ENCODE measurements at regions not wholly inside any gene's neighbourhood (a gene's known extent, or its start where the extent isn't known, plus 50 kb on each side); places are given as distances from the start of the nearest gene placed in this dataset.

DNA sequence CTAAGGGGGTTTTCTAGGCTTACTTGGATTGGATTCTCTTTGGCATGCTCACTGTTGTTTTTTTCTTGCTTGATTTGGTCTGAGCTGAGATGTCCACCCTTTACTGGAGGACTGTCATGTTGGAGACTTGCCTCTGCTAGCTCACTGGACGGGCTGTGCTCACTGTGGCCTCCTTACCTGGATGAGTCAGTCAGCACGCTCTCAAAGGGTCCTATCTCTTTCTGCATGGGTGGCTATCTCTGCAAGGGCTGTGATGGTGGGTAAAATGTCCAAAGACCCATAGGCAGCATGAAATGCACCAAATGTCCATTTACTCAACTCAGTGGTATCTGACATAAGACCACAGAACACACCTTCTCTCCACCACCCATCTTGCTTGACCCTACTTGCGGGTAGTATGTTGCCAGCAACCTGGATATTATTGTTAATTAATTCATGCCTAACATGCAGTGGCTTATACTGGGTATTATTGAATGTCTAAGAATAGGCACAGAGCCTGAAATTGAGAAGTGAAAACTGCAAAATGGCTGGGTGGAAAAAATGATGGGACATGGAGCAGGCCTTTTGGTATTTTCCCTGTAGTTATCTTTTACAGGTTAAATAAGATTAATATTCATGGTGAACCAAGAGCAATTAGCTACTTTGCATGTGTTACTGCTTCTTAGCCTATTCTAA lies 68.9 kb upstream of the TLE1 start:
- no peak overlapping the region for H4K5ac ChIP-seq (ENCODE audit: low read length)
- no peak overlapping the region for H3K4ac ChIP-seq (ENCODE audit: low read depth, low read length)
- no peaks in the 10 kb centered on the region for H3K36me3 ChIP-seq (ENCODE audit: control insufficient read depth, insufficient read depth, low read length)
- no peak overlapping the region for H3K18ac ChIP-seq (ENCODE audit: low read length)
- no CpG with 5 or more reads among the region's 3 CpGs for WGBS (ENCODE audit: extremely low coverage, insufficient coverage, low lambda C conversion rate)
- H3K79me1 ChIP-seq (ENCODE audit: low read length), result no peaks in the 10 kb centered on the region
- H3K4me2 ChIP-seq (ENCODE audit: low read length), result no peak overlapping the region
- H3K9ac ChIP-seq (ENCODE audit: low read length), result no peak overlapping the region
- no peak overlapping the region for H3K27ac ChIP-seq (ENCODE audit: low read depth, low read length)
- H2BK15ac ChIP-seq (replicated peaks; ENCODE audit: low read depth), result no peak overlapping the region
- no peak overlapping the region for H2BK120ac ChIP-seq (ENCODE audit: low read depth, low read length)
- H4K8ac ChIP-seq (ENCODE audit: low read depth, low read length), result no peak overlapping the region
- no peak overlapping the region for H3K4me3 ChIP-seq (ENCODE audit: low read length)
- H3K79me2 ChIP-seq (ENCODE audit: control insufficient read depth, insufficient read depth, low read length), result no peaks in the 10 kb centered on the region
- H3K4me1 ChIP-seq (ENCODE audit: control insufficient read depth, low read depth, low read length), result peaks cover 6% of the 10 kb centered on the region
- no peaks in the 10 kb centered on the region for H3K27me3 ChIP-seq (ENCODE audit: insufficient read depth, low read length, poor library complexity)
- DNase-seq, result no peak
- no peak overlapping the region for H3K56ac ChIP-seq (ENCODE audit: low read length)
- no peak overlapping the region for H2AK5ac ChIP-seq (ENCODE audit: low read length)
- H2BK5ac ChIP-seq (ENCODE audit: low read length), result no peak overlapping the region
- no peak overlapping the region for H3K23ac ChIP-seq (ENCODE audit: low read length)

DNA sequence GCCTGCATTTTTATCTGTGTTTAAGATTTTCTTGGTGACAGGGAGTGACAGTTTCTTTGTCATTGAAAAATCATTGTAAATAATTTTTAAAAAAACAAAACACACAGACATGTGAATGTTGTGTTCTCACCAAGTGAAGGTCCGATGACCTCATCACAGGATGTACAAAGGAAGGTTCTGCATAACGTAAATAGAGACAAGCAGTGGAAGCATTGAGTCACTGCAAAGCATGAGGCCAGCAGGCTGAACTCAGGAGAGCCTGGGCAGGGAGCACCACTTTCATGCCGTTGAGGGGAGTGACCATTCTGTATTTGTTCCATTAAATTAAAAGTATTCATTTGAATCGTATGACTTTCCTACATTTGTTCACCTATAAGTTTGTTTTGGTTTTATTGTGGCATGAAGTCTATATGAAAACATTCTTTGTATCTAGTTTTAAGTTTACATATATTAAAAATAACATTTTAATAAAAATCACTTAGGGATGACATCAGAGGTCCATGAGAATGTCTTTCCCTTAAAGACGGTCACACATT lies 70.4 kb upstream of the TLE1 start:
- no peak overlapping the region for H2AK5ac ChIP-seq (ENCODE audit: low read length)
- no peak overlapping the region for H3K27ac ChIP-seq (ENCODE audit: low read depth, low read length)
- DNase-seq, result peak; percentile 67
- H3K9ac ChIP-seq (ENCODE audit: low read length), result no peak overlapping the region
- H3K79me2 ChIP-seq (ENCODE audit: control insufficient read depth, insufficient read depth, low read length), result no peaks in the 10 kb centered on the region
- peaks cover 6% of the 10 kb centered on the region for H3K4me1 ChIP-seq (ENCODE audit: control insufficient read depth, low read depth, low read length)
- H4K5ac ChIP-seq (ENCODE audit: low read length), result no peak overlapping the region
- H3K79me1 ChIP-seq (ENCODE audit: low read length), result no peaks in the 10 kb centered on the region
- no peak overlapping the region for H2BK120ac ChIP-seq (ENCODE audit: low read depth, low read length)
- H3K27me3 ChIP-seq (ENCODE audit: insufficient read depth, low read length, poor library complexity), result no peaks in the 10 kb centered on the region
- H3K56ac ChIP-seq (ENCODE audit: low read length), result no peak overlapping the region
- H3K23ac ChIP-seq (ENCODE audit: low read length), result no peak overlapping the region
- H2BK5ac ChIP-seq (ENCODE audit: low read length), result no peak overlapping the region
- no peak overlapping the region for H3K4ac ChIP-seq (ENCODE audit: low read depth, low read length)
- H3K36me3 ChIP-seq (ENCODE audit: control insufficient read depth, insufficient read depth, low read length), result no peaks in the 10 kb centered on the region
- H3K4me3 ChIP-seq (ENCODE audit: low read length), result no peak overlapping the region
- no peak overlapping the region for H4K8ac ChIP-seq (ENCODE audit: low read depth, low read length)
- no peak overlapping the region for H3K18ac ChIP-seq (ENCODE audit: low read length)
- H3K4me2 ChIP-seq (ENCODE audit: low read length), result no peak overlapping the region
- WGBS (ENCODE audit: extremely low coverage, insufficient coverage, low lambda C conversion rate), result no CpG with 5 or more reads among the region's 5 CpGs
- no peak overlapping the region for H2BK15ac ChIP-seq (replicated peaks; ENCODE audit: low read depth)

DNA sequence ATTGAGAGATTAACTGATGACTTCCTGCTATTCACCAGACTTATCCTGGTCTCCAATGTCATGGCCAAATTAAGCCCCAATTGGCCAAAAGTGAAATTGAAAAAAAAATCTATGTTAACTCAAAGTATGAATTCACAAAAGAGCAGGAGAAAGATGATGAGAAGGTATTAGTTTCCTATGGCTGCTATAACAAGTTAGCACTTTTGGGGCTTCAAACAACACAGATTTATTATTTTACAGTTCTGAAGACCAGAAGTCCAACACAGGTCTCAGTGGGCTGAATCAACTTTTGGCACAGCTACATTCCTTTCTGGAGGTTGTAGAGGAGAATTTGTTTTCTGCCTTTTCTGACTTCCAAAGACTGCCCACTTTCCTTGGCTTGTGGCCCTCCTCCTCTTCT lies 78.6 kb upstream of the TLE1 start:
- Histone ChIP-seq H3K4ac (ENCODE audit: low read depth, low read length) (no peak overlapping the region), H4K8ac (ENCODE audit: low read depth, low read length) (no peak overlapping the region), H3K4me3 (ENCODE audit: low read length) (no peak overlapping the region), H3K4me2 (ENCODE audit: low read length) (no peak overlapping the region), H3K56ac (ENCODE audit: low read length) (no peak overlapping the region), H2BK120ac (ENCODE audit: low read depth, low read length) (no peak overlapping the region), H3K18ac (ENCODE audit: low read length) (no peak overlapping the region), H4K5ac (ENCODE audit: low read length) (no peak overlapping the region), H3K79me2 (ENCODE audit: control insufficient read depth, insufficient read depth, low read length) (no peaks in the 10 kb centered on the region), H3K27me3 (ENCODE audit: insufficient read depth, low read length, poor library complexity) (no peaks in the 10 kb centered on the region), H3K27ac (ENCODE audit: low read depth, low read length) (no peak overlapping the region), H3K4me1 (ENCODE audit: control insufficient read depth, low read depth, low read length) (peaks cover 2% of the 10 kb centered on the region), H3K79me1 (ENCODE audit: low read length) (no peaks in the 10 kb centered on the region), H3K23ac (ENCODE audit: low read length) (no peak overlapping the region), H2BK5ac (ENCODE audit: low read length) (no peak overlapping the region), H3K36me3 (ENCODE audit: control insufficient read depth, insufficient read depth, low read length) (no peaks in the 10 kb centered on the region), H2BK15ac (replicated peaks; ENCODE audit: low read depth) (no peak overlapping the region), H3K9ac (ENCODE audit: low read length) (no peak overlapping the region), H2AK5ac (ENCODE audit: low read length) (no peak overlapping the region)
- DNase-seq, result no peak

DNA sequence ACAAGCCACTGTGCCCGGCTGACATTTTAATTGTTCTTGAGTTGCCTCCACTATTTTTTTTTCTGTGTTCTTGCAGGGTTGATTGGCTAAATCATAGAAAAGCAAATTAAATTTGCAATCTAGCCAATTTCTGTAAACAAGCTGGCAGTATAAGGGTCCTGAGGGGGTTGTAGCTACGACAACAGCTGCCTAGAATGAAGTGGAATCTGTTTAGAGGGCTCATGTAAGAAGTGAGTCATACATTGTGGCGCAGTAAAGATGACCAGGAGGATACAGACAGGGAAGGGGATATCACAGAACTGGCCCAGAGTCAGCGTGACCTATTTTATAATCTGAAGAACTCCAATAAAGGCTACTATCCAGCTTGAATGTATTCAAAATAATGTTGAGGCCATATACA lies 82.2 kb upstream of the TLE1 start:
- no peak overlapping the region for H4K5ac ChIP-seq (ENCODE audit: low read length)
- H3K23ac ChIP-seq (ENCODE audit: low read length), result no peak overlapping the region
- no peak overlapping the region for H3K4me2 ChIP-seq (ENCODE audit: low read length)
- no peak overlapping the region for H3K56ac ChIP-seq (ENCODE audit: low read length)
- H3K4ac ChIP-seq (ENCODE audit: low read depth, low read length), result no peak overlapping the region
- H3K79me2 ChIP-seq (ENCODE audit: control insufficient read depth, insufficient read depth, low read length), result no peaks in the 10 kb centered on the region
- no CpG with 5 or more reads among the region's 4 CpGs for WGBS (ENCODE audit: extremely low coverage, insufficient coverage, low lambda C conversion rate)
- no peaks in the 10 kb centered on the region for H3K79me1 ChIP-seq (ENCODE audit: low read length)
- H3K9ac ChIP-seq (ENCODE audit: low read length), result no peak overlapping the region
- no peaks in the 10 kb centered on the region for H3K27me3 ChIP-seq (ENCODE audit: insufficient read depth, low read length, poor library complexity)
- H2BK5ac ChIP-seq (ENCODE audit: low read length), result no peak overlapping the region
- H3K18ac ChIP-seq (ENCODE audit: low read length), result peak overlapping the region; percentile 60
- H2AK5ac ChIP-seq (ENCODE audit: low read length), result peak overlapping the region; percentile 48
- no peak overlapping the region for H3K27ac ChIP-seq (ENCODE audit: low read depth, low read length)
- no peaks in the 10 kb centered on the region for H3K4me1 ChIP-seq (ENCODE audit: control insufficient read depth, low read depth, low read length)
- H3K4me3 ChIP-seq (ENCODE audit: low read length), result no peak overlapping the region
- no peak overlapping the region for H2BK120ac ChIP-seq (ENCODE audit: low read depth, low read length)
- DNase-seq, result no peak
- no peak overlapping the region for H4K8ac ChIP-seq (ENCODE audit: low read depth, low read length)
- no peak overlapping the region for H2BK15ac ChIP-seq (replicated peaks; ENCODE audit: low read depth)
- H3K36me3 ChIP-seq (ENCODE audit: control insufficient read depth, insufficient read depth, low read length), result no peaks in the 10 kb centered on the region

DNA sequence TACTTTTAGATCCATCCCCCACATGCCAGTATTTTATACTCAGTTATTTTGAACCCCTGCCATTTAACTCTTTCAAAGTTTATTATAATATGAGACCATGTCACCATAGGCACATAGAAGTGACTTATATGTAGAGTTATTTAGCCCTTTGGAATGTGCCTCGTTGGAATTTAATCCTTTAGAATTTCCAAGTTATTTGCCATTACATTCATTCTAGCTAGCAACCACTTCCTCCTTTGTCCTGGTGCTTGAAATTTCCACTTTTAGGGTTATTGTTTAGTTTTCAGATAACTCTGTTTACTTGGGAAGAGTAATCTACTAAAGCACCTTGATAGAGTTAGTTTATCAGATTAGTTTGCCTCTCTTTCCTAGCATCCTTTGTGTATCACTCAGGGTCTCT lies 82.8 kb upstream of the TLE1 start:
- Histone ChIP-seq H3K23ac (ENCODE audit: low read length) (no peak overlapping the region), H3K56ac (ENCODE audit: low read length) (no peak overlapping the region), H3K27me3 (ENCODE audit: insufficient read depth, low read length, poor library complexity) (no peaks in the 10 kb centered on the region), H3K4ac (ENCODE audit: low read depth, low read length) (no peak overlapping the region), H4K5ac (ENCODE audit: low read length) (no peak overlapping the region), H2BK15ac (replicated peaks; ENCODE audit: low read depth) (no peak overlapping the region), H3K79me1 (ENCODE audit: low read length) (no peaks in the 10 kb centered on the region), H3K18ac (ENCODE audit: low read length) (no peak overlapping the region), H3K36me3 (ENCODE audit: control insufficient read depth, insufficient read depth, low read length) (no peaks in the 10 kb centered on the region), H3K4me2 (ENCODE audit: low read length) (no peak overlapping the region), H3K27ac (ENCODE audit: low read depth, low read length) (no peak overlapping the region), H3K79me2 (ENCODE audit: control insufficient read depth, insufficient read depth, low read length) (no peaks in the 10 kb centered on the region), H4K8ac (ENCODE audit: low read depth, low read length) (no peak overlapping the region), H2BK5ac (ENCODE audit: low read length) (no peak overlapping the region), H2BK120ac (ENCODE audit: low read depth, low read length) (no peak overlapping the region), H3K4me1 (ENCODE audit: control insufficient read depth, low read depth, low read length) (no peaks in the 10 kb centered on the region), H3K9ac (ENCODE audit: low read length) (no peak overlapping the region), H3K4me3 (ENCODE audit: low read length) (no peak overlapping the region), H2AK5ac (ENCODE audit: low read length) (no peak overlapping the region)
- peak; percentile 67 for DNase-seq
- no CpG with 5 or more reads among the region's 1 CpG for WGBS (ENCODE audit: extremely low coverage, insufficient coverage, low lambda C conversion rate)

DNA sequence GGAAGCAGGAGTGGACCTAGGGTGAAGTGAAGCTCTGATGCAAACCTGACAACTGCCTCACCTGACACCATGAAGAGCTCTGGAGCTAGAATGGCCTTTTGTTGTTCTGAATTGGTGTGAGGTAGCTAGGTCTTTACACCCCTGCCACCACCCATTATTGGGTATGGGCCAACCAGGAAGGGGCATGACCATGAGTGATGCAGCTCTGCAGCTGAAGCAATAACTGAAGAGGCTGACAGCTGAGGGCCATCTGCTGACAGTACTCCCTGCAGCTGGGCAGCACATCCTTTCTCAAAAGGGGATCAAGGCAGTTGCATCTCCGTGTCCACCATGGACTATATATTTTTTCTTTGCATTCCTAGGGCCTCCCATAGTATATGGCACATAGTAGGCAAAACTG lies 87.0 kb upstream of the TLE1 start:
- Histone ChIP-seq H3K4me3 (ENCODE audit: low read length) (no peak overlapping the region), H3K56ac (ENCODE audit: low read length) (no peak overlapping the region), H3K4ac (ENCODE audit: low read depth, low read length) (no peak overlapping the region), H3K79me2 (ENCODE audit: control insufficient read depth, insufficient read depth, low read length) (no peaks in the 10 kb centered on the region), H2AK5ac (ENCODE audit: low read length) (no peak overlapping the region), H3K23ac (ENCODE audit: low read length) (no peak overlapping the region), H4K5ac (ENCODE audit: low read length) (no peak overlapping the region), H2BK120ac (ENCODE audit: low read depth, low read length) (no peak overlapping the region), H3K27me3 (ENCODE audit: insufficient read depth, low read length, poor library complexity) (no peaks in the 10 kb centered on the region), H4K8ac (ENCODE audit: low read depth, low read length) (no peak overlapping the region), H3K4me2 (ENCODE audit: low read length) (no peak overlapping the region), H3K36me3 (ENCODE audit: control insufficient read depth, insufficient read depth, low read length) (no peaks in the 10 kb centered on the region), H2BK15ac (replicated peaks; ENCODE audit: low read depth) (no peak overlapping the region), H3K79me1 (ENCODE audit: low read length) (no peaks in the 10 kb centered on the region), H3K27ac (ENCODE audit: low read depth, low read length) (no peak overlapping the region), H3K9ac (ENCODE audit: low read length) (no peak overlapping the region), H3K4me1 (ENCODE audit: control insufficient read depth, low read depth, low read length) (no peaks in the 10 kb centered on the region), H3K18ac (ENCODE audit: low read length) (no peak overlapping the region), H2BK5ac (ENCODE audit: low read length) (no peak overlapping the region)
- DNase-seq, result no peak
- WGBS (ENCODE audit: extremely low coverage, insufficient coverage, low lambda C conversion rate), result no CpG with 5 or more reads among the region's 1 CpG

Data from mesendoderm (in vitro differentiated cells).